ENCODE measurements at regions not wholly inside any gene's neighbourhood (a gene's known extent, or its start where the extent isn't known, plus 50 kb on each side); places are given as distances from the start of the nearest gene placed in this dataset.
"Not testable (repeated sequence)": the region's sequence is repeated elsewhere in the genome, so short reads cannot be mapped to it uniquely, and the experiment has no call there.

DNA sequence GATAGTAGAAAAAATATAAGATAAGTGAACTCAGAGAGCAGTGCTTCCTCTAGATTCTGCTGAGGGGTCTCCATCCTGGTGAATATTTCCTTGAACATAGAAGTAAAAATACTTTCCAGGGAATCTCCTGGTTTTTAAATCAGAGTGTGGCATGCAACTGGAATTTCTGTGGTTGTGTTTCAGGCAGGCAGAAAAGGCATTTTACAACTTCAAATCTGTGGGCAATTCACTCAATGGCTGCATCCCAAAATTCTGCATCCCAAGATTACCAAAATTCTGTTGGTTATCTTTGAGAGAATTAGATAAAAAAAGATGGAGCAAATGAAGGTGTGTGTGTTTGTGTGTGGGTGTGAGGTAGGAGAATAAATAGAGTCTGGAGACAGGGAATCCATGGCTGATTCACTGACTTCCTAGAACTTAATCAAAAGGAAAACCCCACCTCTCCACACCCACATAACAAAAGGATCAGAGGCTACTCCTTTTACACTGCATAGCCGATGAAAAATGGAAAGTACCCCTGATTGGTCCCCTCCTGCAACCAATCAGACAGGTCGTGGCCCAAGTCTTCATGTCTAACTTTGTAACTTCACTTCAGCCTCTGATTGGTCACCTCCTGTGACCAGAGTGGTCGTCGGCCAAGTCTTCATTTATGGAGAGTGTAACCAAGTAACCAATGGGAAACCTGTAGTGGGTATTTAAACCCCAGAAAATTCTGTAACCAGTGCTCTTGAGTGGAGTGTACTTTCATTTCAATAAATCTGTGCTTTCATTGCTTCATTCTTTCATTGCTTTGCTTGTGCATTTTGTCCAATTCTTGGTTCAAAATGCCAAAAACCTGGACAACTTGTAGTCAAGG is 112.8 kb downstream of the DLEU7 start:
- no peak for DNase-seq

DNA sequence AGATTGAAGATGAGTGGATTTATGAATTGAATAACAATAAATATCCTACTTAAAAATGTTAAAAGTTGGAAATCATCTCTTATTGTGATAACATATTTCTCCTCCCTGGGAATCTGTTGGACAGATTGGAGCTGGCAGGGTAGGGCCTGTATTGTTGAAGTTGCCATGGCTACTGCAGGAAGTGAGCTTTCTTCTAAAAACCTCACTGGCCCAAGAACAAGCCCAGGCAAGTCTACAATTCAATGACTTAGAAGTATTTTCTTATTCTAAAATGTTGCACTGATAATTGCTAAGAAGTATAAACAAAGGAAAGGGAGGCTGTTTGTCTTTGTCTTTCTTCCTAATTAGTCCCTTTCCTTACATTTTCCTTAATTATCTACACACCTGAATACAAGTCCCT is 112.1 kb downstream of the DLEU7 start:
- no peak for DNase-seq

DNA sequence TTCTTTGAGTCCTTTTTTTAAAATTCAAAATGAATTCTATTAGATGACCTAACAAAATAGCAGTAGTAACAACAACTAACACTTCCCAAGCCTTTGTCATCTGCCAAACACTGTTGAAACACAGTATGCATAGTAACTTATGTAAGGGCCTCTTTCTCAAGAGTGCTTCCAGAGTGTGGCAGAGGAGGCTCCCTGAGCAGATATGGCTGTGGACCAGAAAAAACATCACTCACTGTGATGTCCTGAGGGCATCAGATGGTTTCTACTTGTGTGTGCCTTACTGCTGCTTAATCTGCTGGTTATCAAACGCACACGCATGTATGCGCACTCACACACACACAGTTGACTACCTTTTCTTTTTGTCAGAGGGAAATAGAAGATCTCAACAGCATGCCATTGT is 110.8 kb downstream of the DLEU7 start:
- no peak for DNase-seq

DNA sequence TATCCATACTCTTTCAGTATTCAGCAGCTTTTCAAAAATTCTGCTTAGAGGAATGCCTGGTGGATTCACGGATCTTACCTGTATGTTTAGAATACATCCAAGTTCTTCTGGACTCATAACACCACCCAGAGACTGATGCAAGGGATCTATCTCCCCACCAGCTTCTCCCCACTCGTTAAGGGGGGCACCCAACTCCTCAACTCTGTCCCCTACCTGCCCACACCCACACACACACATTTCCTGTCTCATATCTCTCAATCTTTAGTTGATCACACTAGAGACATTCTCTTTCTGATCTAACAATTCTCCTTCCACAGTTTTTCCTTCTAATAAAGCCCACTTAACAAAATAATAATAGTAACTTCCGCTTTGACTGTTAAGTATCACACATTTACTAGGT is 110.1 kb downstream of the DLEU7 start:
- DNase-seq, result no peak

DNA sequence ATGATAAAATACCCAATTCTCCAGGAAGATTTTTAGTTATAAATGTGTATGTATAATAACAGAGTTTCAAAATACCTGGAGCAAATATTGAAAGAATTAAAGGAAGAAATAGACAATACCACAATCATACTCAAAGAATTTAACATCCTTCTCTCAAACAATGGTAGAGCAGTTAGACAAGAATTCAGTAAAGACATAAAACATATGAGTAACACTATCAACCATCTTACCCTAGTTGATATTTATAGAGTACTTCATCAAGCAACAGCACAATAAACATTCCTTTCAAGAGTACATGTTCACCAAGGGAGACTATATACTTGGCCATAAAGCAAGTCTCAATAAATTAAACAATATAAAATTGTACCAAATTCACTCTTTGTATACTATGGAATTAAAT is 108.4 kb downstream of the DLEU7 start:
- DNase-seq, result no peak

DNA sequence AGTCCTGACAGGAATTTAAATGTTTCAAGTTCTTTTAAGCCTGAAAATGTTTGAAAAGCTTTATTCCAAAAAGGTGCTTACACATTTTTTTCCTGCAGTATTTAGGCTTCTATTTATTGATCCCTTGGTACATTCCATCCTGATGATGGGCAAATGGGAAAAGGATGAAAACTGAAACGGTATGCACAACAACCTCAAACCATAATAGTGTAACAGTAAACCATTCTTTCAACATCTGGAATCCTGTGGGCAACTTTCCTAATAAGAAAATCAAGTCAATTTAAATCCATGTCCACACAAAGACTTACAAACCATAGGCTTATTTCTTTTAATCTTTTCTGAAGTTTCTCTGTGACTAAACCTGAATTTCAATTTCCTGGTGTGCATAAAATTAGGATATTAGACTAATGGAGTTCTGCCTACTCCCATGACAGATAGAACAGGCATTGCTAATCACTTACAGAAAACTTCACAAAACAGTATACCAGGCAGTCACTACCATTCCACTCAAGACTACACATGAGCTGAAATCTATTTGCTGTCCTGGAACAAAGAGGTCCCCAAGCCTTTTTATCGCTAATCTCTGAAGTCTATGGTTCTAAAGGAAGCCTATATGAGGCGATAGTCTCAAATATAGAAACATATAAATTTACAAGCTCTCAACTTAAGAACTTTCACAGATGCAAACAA is 103.3 kb downstream of the DLEU7 start:
- no peak for DNase-seq

DNA sequence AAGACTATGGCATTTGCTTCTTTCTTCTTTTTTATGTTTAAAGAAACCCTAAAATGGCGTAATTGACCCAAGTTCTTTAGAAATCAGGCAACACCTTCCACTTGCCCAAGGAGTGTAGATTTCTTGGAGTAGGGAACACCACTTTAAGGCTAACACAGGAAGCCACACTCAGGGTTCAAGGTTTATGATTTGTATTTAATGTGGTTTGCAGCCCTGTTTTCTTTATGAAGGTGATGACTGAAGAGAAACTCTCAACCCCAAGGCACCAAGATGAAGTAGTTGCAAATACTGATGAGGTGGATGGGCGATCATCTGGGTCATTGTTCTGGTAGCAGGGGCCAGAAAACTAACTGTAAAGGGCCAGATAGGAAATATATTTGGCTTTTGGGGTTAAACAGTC is 101.1 kb downstream of the DLEU7 start:
- no peak for DNase-seq

DNA sequence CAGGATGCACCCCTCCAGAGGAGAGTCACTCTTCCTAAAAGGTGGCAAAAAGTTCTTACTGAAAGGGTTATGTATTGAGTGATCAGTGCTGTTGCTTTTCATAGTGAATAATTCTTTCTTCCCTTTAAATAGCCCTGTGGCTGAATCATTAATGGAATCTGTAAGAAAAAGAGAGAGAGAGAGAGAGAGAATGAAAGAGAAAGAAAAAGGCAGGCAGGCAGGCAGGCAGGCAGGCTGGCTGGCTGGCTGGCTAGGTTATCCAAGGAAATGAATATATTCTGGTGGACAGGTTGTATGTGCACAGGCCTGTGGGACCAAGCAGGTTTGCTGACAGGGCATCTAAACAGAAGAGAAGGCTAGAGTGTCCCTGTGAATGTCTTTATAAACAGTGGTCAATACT is 100.5 kb downstream of the DLEU7 start:
- no peak for DNase-seq

DNA sequence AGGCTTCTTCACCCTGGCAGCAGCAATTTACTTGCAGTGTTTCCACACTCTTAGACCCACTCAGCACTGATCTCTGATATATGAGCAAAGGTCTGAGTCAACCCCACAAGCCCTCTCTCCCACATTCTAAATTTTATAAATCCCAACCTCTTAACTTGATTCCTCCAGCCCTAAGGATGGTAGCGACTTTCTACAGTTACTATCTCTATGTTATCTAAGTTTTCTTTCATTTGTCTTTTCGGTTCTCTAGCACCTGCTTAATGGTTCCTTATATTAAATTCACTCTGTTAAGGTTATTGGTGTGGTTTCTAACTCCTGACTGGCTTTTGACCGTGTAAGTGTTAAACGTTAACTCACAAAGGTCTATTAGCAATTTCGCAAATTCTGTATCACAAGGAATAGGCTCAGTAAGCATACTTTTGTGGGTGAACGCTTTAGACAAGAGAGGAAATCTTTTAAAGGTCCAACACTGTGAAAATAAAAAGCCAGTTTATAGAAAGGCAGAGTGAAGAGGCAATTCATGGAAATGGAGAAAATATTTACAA is 99.3 kb downstream of the DLEU7 start:
- no peak for DNase-seq

DNA sequence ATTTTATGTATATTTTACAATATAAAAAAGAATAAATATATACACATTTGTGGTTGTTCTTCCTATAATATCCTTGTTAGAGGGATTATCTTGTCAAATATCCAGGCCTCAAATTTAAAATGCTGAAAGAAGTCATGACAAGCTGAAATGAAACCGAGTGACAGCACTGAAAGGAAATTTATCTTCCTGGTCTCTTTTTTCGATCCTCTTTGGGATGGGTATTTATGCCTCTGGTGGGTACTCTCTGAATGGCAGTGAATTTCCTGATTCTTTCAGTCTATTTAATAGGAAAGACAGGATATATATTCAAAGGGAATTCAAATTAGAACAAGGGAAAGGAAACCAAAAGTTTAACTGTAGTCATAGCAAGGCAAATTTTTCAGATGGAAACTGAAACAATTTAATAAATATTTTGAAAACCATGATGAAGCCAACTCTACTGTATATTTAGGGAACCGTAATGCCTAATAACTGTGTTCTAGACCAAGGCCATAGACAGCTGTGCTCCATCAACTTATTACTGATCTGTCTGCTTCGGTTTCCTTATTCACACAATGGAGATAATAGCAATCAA is 97.9 kb downstream of the DLEU7 start:
- DNase-seq, result no peak

DNA sequence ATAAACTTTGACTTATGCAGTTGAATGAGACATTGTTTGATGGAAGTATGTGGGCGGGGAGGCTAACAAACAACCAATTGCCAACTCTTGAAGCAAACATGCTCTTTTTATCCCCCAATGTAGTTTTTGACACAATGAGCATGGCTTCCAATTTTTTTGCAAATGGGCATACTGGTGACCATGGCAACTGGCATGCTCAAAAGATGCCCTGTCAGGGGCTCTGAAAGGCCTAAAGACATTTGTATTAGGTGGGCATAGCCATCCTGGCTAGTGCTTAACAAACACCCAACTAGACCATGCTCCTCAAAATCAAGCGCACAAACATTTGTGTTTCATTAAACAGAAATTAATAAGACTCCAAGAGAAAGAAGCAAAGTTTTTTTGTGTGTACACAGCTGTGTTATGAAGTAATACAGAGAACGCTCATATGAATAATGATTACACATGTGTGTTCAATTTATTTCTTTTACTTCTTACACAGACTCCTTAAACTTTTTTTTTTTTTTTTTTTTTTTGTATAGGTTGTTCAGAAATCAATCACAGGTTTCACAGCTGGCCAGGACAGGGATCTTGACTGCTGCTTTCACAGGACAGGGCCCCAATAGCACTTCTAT is 95.6 kb downstream of the DLEU7 start:
- no peak for DNase-seq

DNA sequence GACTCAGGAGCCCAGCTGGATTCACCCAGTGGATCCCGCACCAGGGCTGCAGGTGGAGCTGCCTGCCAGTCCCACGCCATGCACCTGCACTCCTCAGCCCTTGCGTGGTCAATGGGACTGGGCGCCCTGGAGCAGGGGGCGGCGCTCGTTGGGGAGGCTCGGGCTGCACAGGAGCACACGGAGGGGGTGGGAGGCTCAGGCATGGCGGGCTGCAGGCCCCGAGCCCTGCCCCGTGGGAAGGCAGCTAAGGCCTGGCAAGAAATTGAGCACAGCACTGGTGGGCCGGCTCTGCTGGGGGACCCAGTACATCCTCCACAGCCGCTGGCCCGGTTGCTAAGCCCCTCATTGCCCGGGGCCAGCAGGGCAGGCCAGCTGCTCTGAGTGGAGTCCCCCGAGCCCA is 90.3 kb downstream of the DLEU7 start:
- not testable (repeated sequence) for DNase-seq

DNA sequence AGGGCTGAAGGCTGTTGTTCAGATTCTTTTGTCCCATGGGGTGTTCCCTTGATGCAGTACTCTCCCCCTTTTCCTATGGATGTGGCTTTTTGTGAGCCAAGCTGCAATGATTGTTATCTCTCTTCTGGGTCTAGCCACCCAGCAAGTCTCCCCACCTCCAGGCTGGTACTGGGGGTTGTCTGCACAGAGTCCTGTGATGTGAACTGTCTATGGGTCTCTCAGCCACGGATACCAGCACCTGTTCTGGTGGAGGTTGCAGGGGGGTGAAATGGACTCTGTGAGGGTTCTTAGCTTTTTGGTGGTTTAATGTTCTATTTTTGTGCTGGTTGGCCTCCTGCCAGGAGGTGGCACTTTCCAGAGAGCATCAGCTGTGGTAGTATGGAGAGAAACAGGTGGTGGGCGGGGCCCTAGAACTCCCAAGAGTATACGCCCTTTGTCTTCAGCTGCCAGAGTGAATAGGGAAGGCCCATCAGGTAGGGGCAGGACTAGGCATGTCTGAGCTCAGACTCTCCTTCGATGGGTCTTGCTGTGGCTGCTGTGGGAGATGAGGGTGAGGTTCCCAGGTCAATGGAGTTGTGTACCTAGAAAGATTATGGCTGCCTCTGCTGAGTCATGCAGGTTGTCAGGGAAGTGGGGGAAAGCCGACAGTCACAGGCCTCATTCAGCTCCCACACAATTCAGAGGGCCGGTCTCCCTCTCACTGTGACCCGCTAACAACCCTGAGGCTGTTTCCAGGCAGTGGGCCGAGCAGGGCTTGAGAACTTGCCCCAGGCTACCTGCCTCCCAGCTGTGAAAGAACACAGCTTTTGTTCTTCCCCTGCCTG is 87.4 kb downstream of the DLEU7 start:
- not testable (repeated sequence) for DNase-seq

DNA sequence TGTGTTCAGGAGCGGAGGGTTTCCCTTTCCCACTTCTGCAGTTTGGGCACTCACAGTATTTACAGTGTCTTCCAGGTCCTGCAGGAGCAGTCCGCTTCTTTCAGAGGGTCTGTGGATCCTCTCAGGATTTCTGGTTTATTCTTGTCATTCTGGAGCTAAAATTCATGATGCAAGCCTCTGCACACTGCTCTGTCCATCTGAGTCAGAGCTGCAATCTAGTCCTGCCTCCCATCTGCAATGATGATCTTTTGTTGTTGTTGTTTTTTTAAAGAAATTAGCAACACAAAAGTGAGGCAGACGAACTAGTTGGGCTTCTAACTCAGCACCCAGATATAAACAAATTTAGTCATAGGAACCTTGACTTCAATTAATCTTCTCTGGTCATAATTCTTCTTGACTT is 86.5 kb downstream of the DLEU7 start:
- DNase-seq, result no peak

DNA sequence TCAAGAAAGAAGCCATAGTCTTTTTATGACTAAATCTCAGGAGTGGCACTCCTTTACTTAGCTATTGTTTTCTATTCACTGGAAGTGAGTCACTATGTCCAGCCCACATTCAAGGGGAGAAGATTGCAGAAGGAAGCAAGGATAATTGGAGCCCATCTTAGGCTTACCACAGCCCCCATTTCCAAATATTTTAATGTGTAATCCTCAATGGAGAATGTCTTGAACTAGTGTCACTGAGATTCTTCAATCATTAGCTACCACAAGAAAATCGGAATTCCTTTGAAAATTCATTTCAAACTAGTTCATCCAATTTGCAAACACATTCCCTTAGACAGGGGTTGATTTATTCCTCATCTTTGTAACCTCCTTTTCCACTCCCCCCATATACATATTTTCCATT is 84.7 kb downstream of the DLEU7 start:
- no peak for DNase-seq

DNA sequence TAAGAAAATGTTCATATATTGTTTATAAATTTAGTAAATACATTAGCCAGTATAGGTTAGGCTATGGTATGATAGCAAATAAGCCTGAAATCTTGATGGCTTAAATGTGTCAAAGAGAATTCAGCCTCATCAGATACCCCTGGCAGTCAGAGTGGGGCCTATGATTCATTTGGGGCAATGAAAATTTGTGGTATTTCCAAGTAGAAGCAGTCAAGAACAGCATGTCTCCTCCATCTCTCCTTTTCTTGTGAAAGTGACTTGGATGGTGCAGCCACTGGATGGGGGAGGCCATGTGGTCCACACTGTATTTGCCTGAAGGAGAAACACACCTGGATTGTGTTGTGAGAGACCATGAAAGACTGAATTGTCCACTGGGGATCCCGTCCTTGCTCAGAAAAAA is 82.7 kb downstream of the DLEU7 start:
- DNase-seq, result no peak

DNA sequence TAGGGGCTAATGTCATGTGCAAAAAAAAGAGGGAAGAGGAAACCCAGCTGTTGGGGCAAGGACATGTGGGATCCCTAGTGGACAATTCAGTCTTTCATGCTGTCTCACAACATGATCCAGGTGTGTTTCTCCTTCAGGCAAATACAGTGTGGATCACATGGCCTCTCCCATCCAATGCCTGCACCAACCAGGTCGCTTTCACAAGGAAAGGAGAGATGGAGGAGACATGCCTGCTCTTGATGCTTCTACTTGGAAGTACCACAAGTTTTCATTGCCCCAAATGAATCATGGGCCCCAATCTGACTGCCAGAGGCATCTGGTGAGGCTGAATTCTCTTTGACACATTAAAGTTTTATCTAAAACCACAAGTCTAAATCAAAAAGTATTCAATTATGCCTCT is 82.1 kb downstream of the DLEU7 start:
- DNase-seq, result no peak

DNA sequence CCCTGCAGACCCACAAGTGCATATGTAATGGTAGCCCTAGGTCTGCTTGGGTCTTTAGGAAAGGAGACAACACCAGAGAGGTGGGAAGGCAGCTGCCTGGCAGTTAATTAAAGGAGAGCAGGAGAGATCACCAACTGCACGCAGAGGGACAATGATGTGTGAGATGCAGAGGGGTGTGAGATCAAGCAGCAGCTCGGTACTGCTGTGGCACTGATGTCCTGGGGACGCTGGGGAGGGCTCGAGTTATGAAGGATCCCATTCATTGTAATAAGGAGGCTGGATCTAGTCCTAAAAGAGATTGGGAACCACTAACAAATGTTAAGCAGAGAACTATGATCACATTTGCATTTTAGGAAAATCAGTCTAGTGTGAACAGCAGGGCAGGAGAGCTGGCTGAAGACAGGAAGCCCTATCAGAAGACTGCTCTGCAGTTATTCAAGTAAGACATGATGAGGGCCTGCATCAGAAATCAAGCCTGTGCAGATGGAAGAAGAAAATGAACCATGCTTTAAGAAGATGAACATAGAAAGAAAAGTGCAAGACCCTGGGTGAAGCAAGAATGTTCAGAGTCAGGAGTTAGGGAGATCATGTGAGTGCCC is 80.4 kb downstream of the DLEU7 start:
- no peak for DNase-seq

DNA sequence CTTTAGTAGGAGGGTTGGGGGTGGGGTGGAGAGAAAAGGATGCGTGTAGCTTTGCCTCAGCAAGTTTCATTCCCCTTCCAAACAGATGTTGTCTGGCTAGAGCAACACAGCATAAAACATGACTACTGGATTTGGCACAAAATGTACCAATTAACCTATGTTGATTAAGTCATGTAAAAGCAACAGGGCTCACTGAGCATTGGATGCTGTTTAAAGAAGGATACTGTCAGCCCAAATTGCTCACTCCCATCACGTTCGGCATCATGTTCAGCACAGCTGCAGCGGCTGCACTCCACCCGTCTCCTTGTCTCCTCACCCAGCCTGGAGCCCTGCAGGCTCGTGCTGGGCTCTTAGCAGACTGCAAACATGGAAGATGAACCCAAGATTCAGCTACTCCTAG is 77.5 kb downstream of the DLEU7 start:
- DNase-seq, result no peak

DNA sequence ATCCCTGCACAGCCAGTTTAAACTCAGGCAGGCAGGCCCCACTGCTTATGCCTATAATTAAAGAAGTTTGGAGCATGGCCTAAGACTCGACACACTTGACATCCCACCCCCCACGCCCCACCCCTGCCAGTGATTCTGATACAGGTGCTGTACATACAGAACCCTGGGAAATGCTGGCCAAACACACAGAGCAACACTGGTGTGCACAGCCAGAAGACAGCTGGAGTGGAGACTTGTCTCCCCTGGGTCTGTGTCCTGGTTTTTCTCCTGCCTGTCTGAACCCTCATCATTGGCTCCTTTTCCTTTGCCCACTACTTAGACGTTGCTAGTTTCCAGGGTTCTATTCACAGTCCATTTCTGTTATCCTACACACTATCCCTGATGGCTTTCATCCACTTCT is 76.8 kb downstream of the DLEU7 start:
- no peak for DNase-seq

DNA sequence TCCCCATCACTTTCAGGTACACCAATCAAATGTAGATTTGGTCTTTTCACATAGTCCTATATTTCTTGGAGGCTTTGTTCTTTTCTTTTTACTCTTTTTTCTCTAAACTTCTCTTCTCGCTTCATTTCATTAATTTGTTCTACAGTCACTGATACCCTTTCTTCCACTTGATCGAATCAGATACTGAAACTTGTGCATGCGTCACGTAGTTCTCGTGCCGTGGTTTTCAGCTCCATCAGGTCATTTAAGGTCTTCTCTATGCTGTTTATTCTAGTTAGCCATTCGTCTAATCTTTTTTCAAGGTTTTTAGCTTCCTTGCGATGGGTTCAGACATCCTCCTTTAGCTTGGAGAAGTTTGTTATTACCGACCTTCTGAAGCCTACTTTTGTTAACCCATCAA is 70.6 kb downstream of the DLEU7 start:
- not testable (repeated sequence) for DNase-seq

Measured in activated CD4-positive, alpha-beta T cell treated with anti-CD3 and anti-CD28 coated beads, Interleukin-2, amount 50 U/mL, for 4 hours (primary cell).